HT1080 (cell line): ENCODE measurements at regions not wholly inside any gene's neighbourhood (a gene's known extent, or its start where the extent isn't known, plus 50 kb on each side); places are given as distances from the start of the nearest gene placed in this dataset.

Experiments used
- DNase-seq: peaks from one replicate; pipeline ENCODE4 v3.0.0-alpha.2; 2015; ENCODE audit warnings: low read depth

DNA sequence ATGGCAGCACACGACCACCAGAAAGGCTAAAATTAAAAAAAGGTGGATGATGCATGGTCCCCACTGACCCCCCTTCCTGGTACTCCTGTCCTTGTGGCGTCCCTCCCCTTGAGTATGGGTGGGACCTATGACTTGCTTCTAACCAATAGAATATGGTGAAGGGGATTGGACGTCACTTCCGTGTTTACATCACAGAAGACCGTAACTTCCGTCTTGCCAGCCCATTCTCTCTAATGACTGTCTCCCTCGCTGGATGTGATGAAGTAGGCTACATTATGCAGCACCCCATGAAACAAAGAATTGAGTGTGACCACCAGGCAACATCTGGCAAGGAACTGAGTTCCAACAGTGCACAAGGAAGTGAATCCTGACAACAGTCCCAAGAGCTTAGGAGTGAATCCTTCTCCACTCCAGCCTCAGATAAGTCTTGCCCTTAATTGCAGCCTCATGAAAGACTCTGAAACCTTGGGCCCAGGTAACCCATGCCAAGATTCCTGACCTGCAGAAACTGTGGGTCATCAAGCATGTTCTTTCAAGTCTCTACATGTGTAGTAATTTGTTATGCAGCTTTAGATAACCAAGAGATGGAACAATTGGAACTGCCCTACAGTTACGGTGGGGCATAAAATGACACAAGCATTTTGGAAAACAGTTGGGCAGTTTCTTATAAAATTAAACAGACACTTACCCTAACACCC is 80.1 kb upstream of the NPAS2 start:
- DNase-seq = no peak

DNA sequence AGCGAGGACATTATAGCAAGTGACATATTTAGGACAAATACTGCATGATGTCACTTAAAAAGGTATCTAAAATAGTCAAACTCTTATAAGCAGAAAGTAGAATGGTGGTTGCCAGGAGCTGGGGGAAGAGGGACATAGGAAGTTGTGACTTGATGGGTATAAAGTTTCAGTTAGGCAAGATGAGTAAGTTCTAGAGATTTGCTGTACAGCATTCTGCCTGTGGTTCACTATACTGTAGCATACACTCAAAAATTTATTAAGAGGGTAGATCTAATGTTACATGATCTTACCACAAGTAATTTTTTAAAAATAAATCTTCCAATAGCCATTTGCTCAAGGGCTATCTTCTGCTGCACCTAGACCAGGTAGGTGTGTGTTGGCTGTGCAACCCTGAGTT is 78.1 kb upstream of the NPAS2 start:
- DNase-seq = no peak

DNA sequence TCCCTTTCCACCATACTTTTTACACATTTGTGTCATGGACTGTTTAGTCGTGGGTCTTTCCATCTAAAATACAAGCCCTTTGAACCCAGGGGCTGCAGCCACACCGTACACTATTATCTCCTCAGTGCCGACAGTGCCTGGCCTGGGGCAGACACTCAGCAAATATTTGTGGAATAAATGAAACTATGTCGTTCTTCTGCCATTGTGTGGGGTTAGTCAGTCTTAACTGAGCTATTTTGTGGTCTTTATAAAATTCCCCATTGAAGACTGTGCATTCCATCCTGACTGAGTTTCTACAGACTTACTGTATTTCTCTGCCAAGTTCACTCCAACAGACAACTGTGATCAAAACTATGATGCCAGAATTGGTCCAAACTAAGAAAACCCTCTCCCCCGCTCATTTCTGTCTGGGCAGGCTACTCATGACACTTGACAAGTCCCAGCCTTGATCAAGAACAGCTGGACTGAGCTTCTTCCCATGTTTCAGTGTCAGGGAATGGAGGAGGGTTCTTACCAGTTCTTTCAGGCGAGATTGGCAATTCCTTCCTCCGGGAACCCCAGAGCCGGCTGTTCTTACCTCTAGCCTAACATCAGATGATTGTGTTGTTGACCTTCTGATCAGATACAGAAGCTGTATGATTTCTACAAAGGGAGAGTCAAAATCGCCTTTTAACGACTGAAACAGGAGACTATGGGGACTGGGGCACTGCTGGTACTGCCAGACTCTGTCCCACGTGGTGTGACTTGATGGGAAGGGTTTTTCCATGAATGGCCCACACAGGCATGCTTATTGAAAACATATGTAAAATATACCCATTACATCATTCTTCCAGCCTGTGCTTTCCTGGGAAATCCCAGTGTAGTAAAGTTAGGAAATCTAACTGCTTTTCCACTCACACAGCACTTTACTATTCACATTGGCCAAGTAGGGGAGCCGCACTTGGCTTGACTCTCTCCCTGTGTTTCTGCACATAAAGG is 77.4 kb upstream of the NPAS2 start:
- peak; percentile 87 for DNase-seq

DNA sequence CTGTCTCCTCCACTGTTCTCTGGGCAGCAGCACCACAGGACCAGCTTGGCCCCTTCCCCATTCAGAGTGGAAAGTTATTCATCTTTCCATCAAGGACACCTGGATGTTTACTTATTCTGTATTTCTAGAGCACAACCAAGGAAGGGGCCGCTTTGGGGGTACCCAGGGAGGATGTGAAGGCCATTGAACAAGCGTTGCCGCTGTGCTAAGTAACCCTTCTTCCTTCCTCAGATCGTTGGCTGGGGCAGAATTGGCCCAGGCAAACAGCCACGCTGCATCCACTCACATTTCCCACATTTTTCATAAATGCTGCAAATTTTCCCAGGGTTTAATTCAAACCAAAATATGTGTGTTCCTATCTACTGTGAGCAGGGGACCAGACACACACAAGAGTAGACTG is 76.2 kb upstream of the NPAS2 start:
- DNase-seq = no peak

DNA sequence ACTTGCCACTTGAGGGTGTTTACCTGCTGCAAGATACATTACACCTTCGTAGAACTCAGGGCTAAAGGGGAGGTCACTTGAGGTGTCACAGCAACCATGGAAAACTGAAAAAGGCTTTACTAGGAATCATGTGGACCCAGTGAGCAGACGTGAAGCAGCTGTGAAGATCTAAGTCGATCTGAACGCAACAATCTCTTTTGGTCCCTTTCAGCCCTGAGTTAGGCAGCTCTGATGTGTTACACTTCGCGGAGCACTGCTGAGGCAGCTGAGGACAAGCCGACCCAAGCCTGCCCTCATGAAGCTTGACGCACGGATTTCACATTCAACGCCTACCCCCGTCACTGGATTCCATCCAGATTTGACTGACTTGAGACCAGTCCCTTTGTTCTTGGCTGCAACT is 75.8 kb upstream of the NPAS2 start:
- DNase-seq = no peak

- DNase-seq = peak; percentile 44
These were observed 75.3 kb upstream of the NPAS2 start for GRCh38 chr2:100744589-100744988.

DNA sequence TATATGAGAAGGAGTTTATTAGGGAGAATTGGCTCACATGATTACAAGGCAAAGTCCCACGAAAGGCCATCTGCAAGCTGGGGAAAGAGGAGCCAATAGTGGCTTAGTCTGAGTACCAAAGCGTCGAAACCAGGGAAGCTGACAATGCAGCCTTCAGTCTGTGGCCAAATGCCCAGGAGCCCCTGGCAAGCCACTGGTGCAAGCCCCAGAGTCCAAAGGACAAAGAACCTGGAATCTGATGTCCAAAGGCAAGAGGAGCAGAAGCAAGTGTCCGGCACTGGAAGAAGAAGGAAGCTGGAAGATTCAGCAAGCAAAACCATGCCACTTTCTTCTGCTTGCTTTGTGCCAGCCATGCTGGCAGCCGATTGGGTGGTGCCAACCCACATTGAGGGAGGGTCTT is 74.3 kb upstream of the NPAS2 start:
- no peak for DNase-seq

DNA sequence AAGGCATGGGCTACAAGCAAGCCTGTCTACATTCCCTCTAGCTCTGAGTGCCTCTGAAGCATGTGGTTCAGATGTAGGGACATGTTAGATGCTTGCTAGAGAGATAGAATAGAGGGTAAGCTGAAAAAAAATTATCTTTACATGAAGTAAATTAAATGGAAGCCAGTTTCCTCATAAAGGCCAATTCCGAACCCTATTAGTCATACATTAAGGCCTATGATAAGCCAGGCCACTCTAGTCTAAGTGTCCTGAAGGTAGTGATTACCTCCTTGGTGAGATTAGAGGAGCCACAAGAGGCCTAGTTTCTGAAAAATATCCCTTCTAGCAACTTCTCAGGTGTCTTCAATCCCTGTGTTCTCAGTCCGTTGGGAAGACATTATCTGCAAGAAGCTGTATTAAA is 72.4 kb upstream of the NPAS2 start:
- DNase-seq = no peak

- DNase-seq = no peak
These were observed 71.8 kb upstream of the NPAS2 start for GRCh38 chr2:100747996-100748615.

- DNase-seq = no peak
These were observed 71.3 kb upstream of the NPAS2 start for GRCh38 chr2:100748673-100749072.

DNA sequence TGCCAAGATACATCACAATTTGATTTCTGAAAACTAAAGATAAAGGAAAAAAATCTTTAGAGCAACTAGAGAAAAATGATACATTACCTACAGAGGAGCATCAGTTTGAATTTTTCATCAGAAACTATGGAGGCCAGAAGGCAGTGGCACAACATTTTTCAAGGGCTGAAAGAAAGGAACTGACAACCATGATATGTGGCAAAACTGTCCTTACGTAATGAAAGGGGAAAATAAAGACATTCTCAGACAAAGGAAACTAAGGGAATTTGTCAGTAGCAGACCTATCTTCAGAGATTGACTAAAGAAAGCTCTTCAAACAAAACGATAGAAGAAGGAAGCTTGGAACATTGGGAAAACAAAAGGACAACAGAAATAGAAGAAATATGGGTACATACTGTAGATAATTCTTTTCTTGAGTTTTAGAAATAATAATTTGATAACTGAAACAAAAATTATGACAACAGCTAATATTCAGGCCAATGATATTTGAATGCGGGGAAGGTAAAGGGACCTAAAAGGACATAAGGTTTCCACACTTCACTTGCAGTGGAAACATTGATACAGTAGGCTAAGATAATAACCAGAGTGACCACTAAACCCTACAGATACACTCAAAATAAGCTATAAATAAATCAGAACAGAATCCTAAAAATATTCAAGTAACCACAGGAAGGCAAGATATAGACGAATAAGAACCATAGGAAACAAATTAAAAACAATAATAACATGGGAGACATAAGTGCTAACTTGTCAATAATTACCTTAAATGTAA is 70.0 kb upstream of the NPAS2 start:
- DNase-seq = no peak

- peak; percentile 94 for DNase-seq
These were observed 67.9 kb upstream of the NPAS2 start for GRCh38 chr2:100751871-100752625.

GRCh38 chr2:100752628-100753333 is 67.2 kb upstream of the NPAS2 start:
- DNase-seq = peak; percentile 87

DNA sequence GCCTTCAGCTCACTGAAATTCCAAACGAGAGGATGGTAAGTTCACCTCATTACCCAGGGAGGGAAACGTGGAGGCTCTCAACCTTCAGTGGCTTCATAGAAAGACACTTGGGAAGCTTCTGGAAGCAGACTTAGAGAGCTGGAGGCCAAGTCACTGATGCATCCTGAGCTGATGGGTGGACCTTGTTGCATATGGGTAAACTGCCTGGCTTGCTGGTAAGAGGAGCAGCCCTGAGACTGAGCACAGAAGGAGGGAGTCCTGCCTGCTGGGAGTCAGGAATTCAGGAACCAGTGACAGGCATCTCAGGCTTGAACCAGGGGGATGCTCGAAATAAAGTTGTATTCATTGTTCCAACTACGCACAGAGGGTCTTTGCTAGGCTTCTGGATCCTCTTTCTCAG is 66.5 kb upstream of the NPAS2 start:
- no peak for DNase-seq

DNA sequence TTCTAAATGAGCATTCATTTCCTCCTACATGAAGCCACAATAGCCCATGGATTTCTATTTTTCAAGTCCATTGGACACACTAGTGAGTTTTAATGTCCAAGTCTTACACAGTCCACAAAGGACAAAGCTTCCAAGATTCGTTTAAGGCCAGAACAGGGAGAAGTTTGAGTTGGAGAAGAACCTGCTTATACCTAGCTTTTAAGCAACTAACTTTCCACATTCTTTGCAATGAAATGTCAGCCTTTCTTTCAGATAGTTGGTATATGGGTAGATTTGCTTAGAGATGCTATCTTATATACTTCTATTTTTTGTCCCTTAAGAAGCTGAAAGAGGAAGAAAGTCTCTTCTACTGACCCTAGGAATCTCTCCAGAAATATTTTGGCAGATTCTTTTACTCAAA is 66.1 kb upstream of the NPAS2 start:
- DNase-seq = no peak

GRCh38 chr2:100754951-100755350 is 65.0 kb upstream of the NPAS2 start:
- no peak for DNase-seq

DNA sequence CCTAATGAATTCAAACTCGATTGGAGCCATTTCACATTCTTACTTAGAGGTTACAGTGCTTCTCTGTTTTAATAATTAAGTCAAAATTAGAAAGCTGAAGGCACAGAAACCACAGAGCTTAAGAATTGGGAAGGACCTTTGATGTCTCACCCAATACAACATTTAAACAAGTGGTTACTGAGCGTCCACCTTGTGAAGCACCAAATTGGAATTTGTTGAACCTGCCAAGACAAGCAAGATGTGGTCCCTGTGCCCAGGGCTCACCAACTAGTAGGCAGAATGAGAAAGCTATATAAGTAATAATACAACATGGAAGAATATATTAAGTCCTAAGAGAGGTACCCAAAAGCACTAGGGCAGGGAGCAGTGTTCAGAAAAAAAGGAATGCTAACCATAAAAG is 64.5 kb upstream of the NPAS2 start:
- DNase-seq = peak; percentile 88

DNA sequence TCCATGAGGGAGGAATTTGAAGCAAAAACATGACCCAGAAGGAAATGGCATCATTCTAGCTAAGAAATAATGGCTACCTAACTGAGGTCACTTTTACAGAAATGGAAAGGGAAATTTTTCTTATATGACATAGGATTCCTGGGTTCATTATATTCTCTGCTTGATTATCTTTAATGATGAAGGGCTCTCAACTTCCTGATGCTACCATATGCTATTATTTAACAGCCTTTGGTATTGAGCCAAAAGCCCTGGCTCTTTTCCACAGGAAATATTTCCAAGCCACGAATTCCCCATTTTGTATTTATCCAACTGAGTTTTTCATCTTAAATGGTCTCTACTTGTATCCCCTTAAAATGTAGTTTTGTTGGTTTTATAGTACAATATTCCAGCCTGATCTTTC is 63.2 kb upstream of the NPAS2 start:
- no peak for DNase-seq

- DNase-seq = peak; percentile 94
These were observed 62.1 kb upstream of the NPAS2 start for GRCh38 chr2:100757621-100758394.
